ENCODE measurements at regions not wholly inside any gene's neighbourhood (a gene's known extent, or its start where the extent isn't known, plus 50 kb on each side); places are given as distances from the start of the nearest gene placed in this dataset.

DNA sequence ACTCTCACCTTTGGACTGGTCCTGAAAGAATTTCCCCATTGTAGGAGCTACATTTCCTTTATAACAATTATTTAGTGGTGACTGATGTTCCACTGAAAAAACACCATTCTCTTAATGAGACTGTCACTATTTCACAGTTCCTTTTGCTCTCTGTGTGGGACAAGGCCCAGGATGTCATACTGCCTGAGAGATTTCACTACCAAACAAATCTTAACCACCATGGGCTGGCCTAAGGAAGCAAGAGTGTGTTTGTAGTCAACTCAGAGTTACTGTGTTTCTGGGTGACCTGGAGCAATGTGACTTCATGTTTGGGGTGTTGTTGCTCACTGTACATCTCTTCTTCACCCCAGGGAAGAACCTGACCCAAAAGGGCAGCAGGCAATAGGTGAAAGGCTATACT is 50.1 kb upstream of the ZNF608 start:
- Histone ChIP-seq H3K9me3 (ENCODE audit: insufficient read depth, low read depth, low read length) (peaks cover 2% of the 10 kb centered on the region), H4K8ac (ENCODE audit: low read depth, low read length) (no peak overlapping the region), H2BK120ac (ENCODE audit: insufficient read depth, low read length, poor library complexity) (no peak overlapping the region), H3K4me2 (ENCODE audit: low read length) (no peak overlapping the region), H3K23ac (ENCODE audit: low read length) (no peak overlapping the region), H3K36me3 (ENCODE audit: control insufficient read depth in 1 of 2, insufficient read depth in 2 of 2, low read length in 2 of 2) (no peaks in the 10 kb centered on the region), H3K79me2 (ENCODE audit: control insufficient read depth, insufficient read depth, low read length, poor library complexity) (no peaks in the 10 kb centered on the region), H3K14ac (ENCODE audit: low read length) (peak overlapping the region; percentile 57), H3K79me1 (ENCODE audit: low read length) (no peaks in the 10 kb centered on the region), H2AK5ac (ENCODE audit: low read length) (peak overlapping the region; percentile 86), H3K9ac (ENCODE audit: low read length) (no peak overlapping the region), H2BK5ac (ENCODE audit: low read depth, low read length, poor library complexity) (no peak overlapping the region), H3K27ac (ENCODE audit: low read depth, low read length) (no peak overlapping the region), H4K12ac (ENCODE audit: low read depth, low read length) (no peak overlapping the region), H4K91ac (ENCODE audit: low read depth, low read length) (no peak overlapping the region), H3K4me3 (ENCODE audit: low read depth, low read length) (no peak overlapping the region), H3K27me3 (ENCODE audit: insufficient read depth, low read length) (no peaks in the 10 kb centered on the region), H3K18ac (ENCODE audit: low read length) (no peak overlapping the region), H2AFZ (ENCODE audit: insufficient read depth, low read length, poor library complexity) (no peak overlapping the region), H2BK12ac (ENCODE audit: low read length) (peak overlapping the region; percentile 77), H3K4me1 (ENCODE audit: control insufficient read depth in 1 of 2, insufficient read depth in 2 of 2, low read length in 2 of 2) (no peaks in the 10 kb centered on the region), H3K4ac (ENCODE audit: low read depth, low read length) (no peak overlapping the region)
- DNase-seq = no peak

DNA sequence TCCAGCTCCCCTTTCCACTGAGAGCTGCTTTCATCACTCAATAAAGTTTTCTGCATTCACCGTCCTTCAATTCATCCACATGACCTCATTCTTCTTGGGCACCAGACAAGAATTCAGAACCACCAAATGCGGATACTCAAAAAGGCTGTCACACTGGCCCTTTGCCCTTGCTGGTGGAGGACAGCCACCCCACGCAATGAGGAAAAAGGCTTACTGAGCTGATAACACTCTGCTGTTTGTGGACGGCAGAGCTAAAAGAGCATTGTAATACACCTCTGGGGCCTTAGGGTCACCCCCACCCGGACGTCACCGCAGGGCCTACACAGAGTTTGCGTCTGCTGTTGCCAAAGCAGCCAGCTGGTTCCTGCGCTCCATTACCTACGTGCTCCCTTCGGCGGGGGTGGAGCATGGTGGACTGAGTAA is 51.2 kb upstream of the ZNF608 start:
- Histone ChIP-seq H2BK12ac (ENCODE audit: low read length) (no peak overlapping the region), H2BK5ac (ENCODE audit: low read depth, low read length, poor library complexity) (no peak overlapping the region), H3K18ac (ENCODE audit: low read length) (no peak overlapping the region), H3K23ac (ENCODE audit: low read length) (no peak overlapping the region), H4K91ac (ENCODE audit: low read depth, low read length) (no peak overlapping the region), H3K9me3 (ENCODE audit: insufficient read depth, low read depth, low read length) (peaks cover 2% of the 10 kb centered on the region), H3K4me2 (ENCODE audit: low read length) (no peak overlapping the region), H2BK120ac (ENCODE audit: insufficient read depth, low read length, poor library complexity) (no peak overlapping the region), H2AK5ac (ENCODE audit: low read length) (no peak overlapping the region), H3K79me2 (ENCODE audit: control insufficient read depth, insufficient read depth, low read length, poor library complexity) (no peaks in the 10 kb centered on the region), H3K4me1 (ENCODE audit: control insufficient read depth in 1 of 2, insufficient read depth in 2 of 2, low read length in 2 of 2) (no peaks in the 10 kb centered on the region), H4K8ac (ENCODE audit: low read depth, low read length) (no peak overlapping the region), H3K79me1 (ENCODE audit: low read length) (no peaks in the 10 kb centered on the region), H3K9ac (ENCODE audit: low read length) (no peak overlapping the region), H3K4me3 (ENCODE audit: low read depth, low read length) (no peak overlapping the region), H3K27ac (ENCODE audit: low read depth, low read length) (no peak overlapping the region), H3K36me3 (ENCODE audit: control insufficient read depth in 1 of 2, insufficient read depth in 2 of 2, low read length in 2 of 2) (no peaks in the 10 kb centered on the region), H3K27me3 (ENCODE audit: insufficient read depth, low read length) (no peaks in the 10 kb centered on the region), H4K12ac (ENCODE audit: low read depth, low read length) (no peak overlapping the region), H3K4ac (ENCODE audit: low read depth, low read length) (no peak overlapping the region), H2AFZ (ENCODE audit: insufficient read depth, low read length, poor library complexity) (no peak overlapping the region), H3K14ac (ENCODE audit: low read length) (no peak overlapping the region)
- no peak for DNase-seq
- no CpG with 5 or more reads among the region's 12 CpGs for WGBS (ENCODE audit: extremely low coverage, insufficient coverage, insufficient read length)

DNA sequence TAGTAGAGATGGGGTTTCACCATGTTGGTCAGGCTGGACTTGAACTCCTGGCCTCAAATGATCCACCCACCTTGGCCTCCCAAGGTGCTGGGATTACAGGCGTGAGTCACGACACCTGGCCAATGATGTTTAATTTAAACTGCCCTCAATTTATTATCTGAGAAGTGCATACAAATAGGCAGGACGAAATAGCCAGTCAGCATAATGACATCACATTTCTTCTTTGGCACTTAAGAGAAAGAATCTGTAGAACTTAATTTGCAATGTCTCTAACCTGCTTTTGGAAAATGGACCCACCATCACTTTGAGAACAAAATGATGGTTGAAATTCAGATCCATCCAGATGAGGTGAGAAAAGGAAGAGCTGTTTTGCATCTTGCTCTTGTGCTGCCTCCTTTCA is 52.5 kb upstream of the ZNF608 start:
- H3K18ac ChIP-seq (ENCODE audit: low read length) = no peak overlapping the region
- no peak overlapping the region for H2BK5ac ChIP-seq (ENCODE audit: low read depth, low read length, poor library complexity)
- H3K4me3 ChIP-seq (ENCODE audit: low read depth, low read length) = no peak overlapping the region
- H3K4ac ChIP-seq (ENCODE audit: low read depth, low read length) = no peak overlapping the region
- H3K79me1 ChIP-seq (ENCODE audit: low read length) = no peaks in the 10 kb centered on the region
- no peak overlapping the region for H2BK120ac ChIP-seq (ENCODE audit: insufficient read depth, low read length, poor library complexity)
- H3K36me3 ChIP-seq (ENCODE audit: control insufficient read depth in 1 of 2, insufficient read depth in 2 of 2, low read length in 2 of 2) = no peaks in the 10 kb centered on the region
- H4K91ac ChIP-seq (ENCODE audit: low read depth, low read length) = no peak overlapping the region
- no peak overlapping the region for H3K9ac ChIP-seq (ENCODE audit: low read length)
- H4K8ac ChIP-seq (ENCODE audit: low read depth, low read length) = no peak overlapping the region
- no peak overlapping the region for H2AK5ac ChIP-seq (ENCODE audit: low read length)
- H3K23ac ChIP-seq (ENCODE audit: low read length) = no peak overlapping the region
- no peak overlapping the region for H2BK12ac ChIP-seq (ENCODE audit: low read length)
- WGBS (ENCODE audit: extremely low coverage, insufficient coverage, insufficient read length) = no CpG with 5 or more reads among the region's 3 CpGs
- H3K27ac ChIP-seq (ENCODE audit: low read depth, low read length) = no peak overlapping the region
- no peaks in the 10 kb centered on the region for H3K27me3 ChIP-seq (ENCODE audit: insufficient read depth, low read length)
- no peak for DNase-seq
- H2AFZ ChIP-seq (ENCODE audit: insufficient read depth, low read length, poor library complexity) = no peak overlapping the region
- H3K4me1 ChIP-seq (ENCODE audit: control insufficient read depth in 1 of 2, insufficient read depth in 2 of 2, low read length in 2 of 2) = no peaks in the 10 kb centered on the region
- H3K79me2 ChIP-seq (ENCODE audit: control insufficient read depth, insufficient read depth, low read length, poor library complexity) = no peaks in the 10 kb centered on the region
- H3K14ac ChIP-seq (ENCODE audit: low read length) = no peak overlapping the region
- H4K12ac ChIP-seq (ENCODE audit: low read depth, low read length) = no peak overlapping the region
- H3K9me3 ChIP-seq (ENCODE audit: insufficient read depth, low read depth, low read length) = peaks cover 2% of the 10 kb centered on the region
- H3K4me2 ChIP-seq (ENCODE audit: low read length) = no peak overlapping the region

DNA sequence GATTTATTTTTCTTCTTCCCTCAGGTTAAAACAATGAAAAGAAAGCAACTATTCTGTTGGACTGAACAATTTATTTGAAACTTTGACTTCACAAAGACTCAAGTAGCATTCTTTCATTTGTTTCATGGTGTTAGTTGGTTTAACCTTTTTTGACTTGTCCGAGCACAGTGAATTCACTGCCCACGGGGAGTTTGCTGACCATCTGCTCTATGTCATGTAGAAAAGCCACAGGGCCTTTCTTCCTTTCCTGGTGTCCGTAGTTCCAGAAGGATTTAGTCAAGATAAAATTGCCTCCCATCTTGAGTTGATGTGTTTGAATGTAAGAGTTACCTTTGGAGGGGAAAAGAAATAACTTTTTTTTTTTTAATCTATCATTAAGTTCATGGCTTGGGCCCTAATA is 55.1 kb upstream of the ZNF608 start:
- Histone ChIP-seq H3K4me2 (ENCODE audit: low read length) (no peak overlapping the region), H3K79me1 (ENCODE audit: low read length) (no peaks in the 10 kb centered on the region), H4K91ac (ENCODE audit: low read depth, low read length) (no peak overlapping the region), H3K36me3 (ENCODE audit: control insufficient read depth in 1 of 2, insufficient read depth in 2 of 2, low read length in 2 of 2) (no peaks in the 10 kb centered on the region), H3K14ac (ENCODE audit: low read length) (no peak overlapping the region), H3K18ac (ENCODE audit: low read length) (no peak overlapping the region), H2AK5ac (ENCODE audit: low read length) (no peak overlapping the region), H3K27me3 (ENCODE audit: insufficient read depth, low read length) (no peaks in the 10 kb centered on the region), H4K8ac (ENCODE audit: low read depth, low read length) (no peak overlapping the region), H2BK12ac (ENCODE audit: low read length) (no peak overlapping the region), H3K27ac (ENCODE audit: low read depth, low read length) (no peak overlapping the region), H2AFZ (ENCODE audit: insufficient read depth, low read length, poor library complexity) (no peak overlapping the region), H3K4me1 (ENCODE audit: control insufficient read depth in 1 of 2, insufficient read depth in 2 of 2, low read length in 2 of 2) (peaks cover 0 to 2% of the 10 kb centered on the region in 2 experiments), H3K79me2 (ENCODE audit: control insufficient read depth, insufficient read depth, low read length, poor library complexity) (no peaks in the 10 kb centered on the region), H3K9ac (ENCODE audit: low read length) (no peak overlapping the region), H3K23ac (ENCODE audit: low read length) (no peak overlapping the region), H2BK5ac (ENCODE audit: low read depth, low read length, poor library complexity) (no peak overlapping the region), H3K4ac (ENCODE audit: low read depth, low read length) (no peak overlapping the region), H3K4me3 (ENCODE audit: low read depth, low read length) (no peak overlapping the region), H2BK120ac (ENCODE audit: insufficient read depth, low read length, poor library complexity) (no peak overlapping the region), H4K12ac (ENCODE audit: low read depth, low read length) (no peak overlapping the region), H3K9me3 (ENCODE audit: insufficient read depth, low read depth, low read length) (peaks cover 2% of the 10 kb centered on the region)
- DNase-seq = no peak
- no CpG with 5 or more reads among the region's 3 CpGs for WGBS (ENCODE audit: extremely low coverage, insufficient coverage, insufficient read length)
